GM18519 (cell line): ENCODE measurements at regions not wholly inside any gene's neighbourhood (a gene's known extent, or its start where the extent isn't known, plus 50 kb on each side); places are given as distances from the start of the nearest gene placed in this dataset.
"Not testable (repeated sequence)": the region's sequence is repeated elsewhere in the genome, so short reads cannot be mapped to it uniquely, and the experiment has no call there.

ENCODE experiments used
- ATAC-seq: cut with Tn5 transposase; IDR thresholded peaks from one replicate; pipeline ENCODE4 v1.9.1; 2021; ENCODE audit warnings: mild to moderate bottlenecking, moderate library complexity; ENCODE audit not compliant: unreplicated experiment, low FRiP score

DNA sequence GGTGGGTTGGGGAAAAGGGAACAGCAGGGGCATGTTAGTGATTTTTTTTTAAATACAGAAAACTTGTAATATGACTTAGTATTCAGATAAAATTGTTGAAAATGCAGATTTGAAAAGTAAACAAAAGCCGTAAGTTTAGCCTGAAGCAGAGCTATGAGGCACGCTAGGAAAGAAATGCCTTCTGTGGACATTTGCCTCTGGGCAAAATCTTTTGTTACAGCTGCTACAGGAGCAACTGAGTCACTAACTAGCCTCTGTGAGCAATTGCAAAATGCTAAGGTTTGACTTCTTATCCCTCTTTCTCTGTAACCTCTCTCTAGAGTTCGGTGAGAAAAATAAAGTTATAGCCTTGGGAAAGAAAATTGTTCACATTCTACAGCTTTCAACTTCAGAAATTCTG, 350.0 kb downstream of the SLC7A11 start:
- ATAC-seq = no peak

DNA sequence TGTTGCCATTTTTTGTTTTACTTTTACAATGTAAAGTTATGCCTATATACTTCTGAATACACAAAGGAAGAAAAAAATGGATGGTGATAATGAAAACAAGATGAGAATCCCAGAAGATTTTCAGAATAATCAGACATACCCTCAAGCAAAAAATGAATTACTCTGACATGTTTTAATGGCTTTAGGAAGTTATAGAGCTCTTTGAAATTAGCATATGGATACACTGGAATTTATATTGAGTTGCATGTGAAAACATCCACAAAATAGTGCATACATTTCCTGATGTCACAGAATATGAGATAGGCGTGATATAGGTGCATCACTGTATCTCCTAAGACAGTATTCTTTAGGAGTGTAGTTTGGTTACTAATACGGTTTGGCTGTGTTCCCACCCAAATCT, 351.3 kb downstream of the SLC7A11 start:
- no peak for ATAC-seq

DNA sequence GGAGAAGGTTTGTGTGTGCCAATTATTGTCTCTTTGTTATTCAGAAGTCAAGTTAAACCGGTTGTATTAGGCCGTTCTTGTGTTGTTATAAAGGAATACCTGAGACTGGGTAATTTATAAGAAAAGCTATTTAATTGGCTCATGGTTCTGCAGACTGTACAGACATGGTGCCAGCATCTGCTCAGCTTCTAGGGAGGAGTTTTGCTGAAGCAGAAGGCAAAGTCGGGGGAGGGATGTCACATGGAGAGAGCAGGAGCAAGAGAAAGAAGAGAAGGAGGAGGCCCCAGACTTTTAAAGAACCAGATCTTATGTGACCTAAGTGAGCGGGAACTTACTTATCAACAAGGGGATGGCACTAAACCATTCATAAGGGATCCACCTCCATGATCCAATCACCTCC, 349.3 kb upstream of the PCDH18 start:
- ATAC-seq = no peak

DNA sequence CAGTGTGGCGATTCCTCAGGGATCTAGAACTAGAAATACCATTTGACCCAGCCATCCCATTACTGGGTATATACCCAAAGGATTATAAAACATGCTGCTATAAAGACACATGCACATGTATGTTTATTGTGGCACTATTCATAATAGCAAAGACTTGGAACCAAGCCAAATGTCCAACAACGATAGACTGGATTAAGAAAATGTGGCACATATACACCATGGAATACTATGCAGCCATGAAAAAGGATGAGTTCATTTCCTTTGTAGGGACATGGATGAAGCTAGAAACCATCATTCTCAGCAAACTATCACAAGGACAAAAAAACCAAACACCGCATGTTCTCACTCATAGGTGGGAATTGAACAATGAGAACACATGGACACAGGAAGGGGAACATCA, 335.8 kb upstream of the PCDH18 start:
- ATAC-seq = not testable (repeated sequence)

DNA sequence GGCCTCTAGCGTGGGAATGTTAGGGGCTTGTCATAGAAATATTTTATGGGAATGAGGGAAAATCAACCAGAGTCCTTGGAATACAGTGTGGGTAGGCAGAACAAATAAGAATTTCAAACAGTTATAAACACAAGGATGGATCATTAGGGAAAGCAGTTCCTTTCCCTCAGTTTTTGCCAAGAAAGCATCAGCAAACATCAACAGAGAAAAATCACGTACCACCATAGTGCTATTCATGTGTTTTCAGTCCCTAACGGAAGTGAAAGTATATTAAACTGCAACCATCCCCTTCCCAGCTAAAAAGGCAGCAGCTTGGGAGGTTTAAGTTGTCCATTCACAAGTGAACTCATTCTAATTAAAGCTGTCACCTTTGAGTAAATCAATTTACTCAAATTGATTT, 334.4 kb upstream of the PCDH18 start:
- no peak for ATAC-seq

DNA sequence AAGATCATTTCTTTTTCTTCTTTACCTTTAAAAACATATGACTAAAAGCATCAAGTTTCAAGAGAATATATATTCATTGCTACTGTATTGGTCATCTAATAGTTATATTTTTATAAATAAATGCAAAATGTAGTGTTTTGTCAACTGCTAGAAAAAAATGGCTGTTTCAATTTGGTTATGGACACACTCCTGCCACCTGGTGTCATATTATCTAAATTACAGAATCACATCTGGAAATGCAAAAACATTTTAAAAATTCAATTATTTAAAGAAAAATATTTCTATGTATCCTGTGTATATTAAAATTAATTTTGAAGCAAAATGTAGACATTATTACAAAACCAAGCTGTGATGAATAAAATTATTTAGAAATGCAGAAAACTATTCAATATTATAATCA, 329.4 kb upstream of the PCDH18 start:
- ATAC-seq = no peak

DNA sequence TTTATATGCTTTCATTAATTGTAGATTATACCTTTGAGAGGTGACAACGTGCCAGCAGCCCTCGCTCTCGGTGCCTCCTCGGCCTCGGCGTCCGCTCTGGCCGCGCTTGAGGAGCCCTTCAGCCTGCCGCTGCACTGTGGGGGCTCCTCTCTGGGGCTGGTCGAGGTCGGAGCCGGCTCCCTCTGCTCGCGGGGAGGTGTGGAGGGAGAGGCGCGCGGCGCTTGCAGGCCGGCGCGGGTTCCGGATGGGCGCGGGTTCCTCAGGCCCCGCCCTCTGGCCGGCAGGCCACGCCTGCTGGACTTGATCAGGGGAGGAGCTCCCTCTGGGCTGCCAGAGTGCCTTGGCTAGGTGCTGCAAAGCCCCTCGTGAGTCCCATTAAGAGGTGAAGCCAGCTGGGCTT, 321.1 kb upstream of the PCDH18 start:
- no peak for ATAC-seq

DNA sequence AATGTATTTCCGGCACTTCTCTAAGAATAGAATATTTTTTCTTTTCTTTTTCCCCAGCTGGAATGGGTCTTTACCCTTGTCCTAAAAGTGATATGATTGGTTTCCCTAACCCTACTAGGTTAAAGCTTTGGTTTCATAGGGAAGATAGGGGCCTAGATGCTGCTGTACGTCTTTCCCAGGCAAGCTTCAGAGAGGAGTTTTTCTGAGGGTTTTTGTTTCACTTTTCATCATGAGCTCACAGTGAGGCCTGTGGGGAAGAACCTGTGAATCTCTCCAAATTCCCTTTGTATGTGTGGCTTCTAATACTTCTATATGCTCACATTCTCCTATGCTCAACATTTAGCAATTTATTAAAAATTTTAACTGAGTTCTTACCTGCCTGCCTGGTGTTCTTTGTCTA, 320.0 kb upstream of the PCDH18 start:
- ATAC-seq = no peak

DNA sequence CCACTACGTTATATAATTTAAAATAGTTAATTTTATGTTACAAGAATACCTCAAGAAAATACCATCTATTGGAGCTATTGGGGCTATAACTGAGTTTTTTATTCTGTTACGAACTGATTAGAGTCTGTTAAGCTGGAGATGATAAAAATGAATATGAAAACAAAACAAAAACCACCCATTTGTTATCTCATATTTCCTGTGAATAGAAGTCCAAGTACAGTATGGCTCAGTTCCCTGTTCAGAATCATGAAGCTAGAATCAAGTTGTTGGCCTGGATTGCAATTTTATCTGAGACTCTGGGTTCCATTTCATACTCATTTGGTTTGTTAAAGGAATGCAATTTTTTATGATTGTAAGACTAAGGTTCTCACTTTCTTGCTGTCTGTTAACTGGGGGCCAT, 319.1 kb upstream of the PCDH18 start:
- ATAC-seq = no peak

DNA sequence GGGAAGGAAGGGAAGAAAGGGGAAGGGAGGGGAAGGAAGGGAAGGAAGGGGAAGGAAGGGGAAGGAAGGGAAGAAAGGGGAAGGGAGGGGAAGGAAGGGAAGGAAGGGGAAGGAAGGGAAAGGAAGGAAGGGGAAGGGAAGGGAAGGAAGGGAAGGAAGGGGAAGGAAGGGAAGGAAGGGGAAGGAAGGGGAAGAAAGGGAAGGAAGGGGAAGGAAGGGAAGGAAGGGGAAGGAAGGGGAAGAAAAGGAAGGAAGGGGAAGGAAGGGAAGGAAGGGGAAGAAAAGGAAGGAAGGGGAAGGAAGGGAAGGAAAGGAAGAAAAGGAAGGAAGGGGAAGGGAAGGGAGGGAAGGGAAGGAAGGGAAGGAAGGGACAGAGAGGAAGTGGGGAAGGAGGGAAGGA, 295.7 kb upstream of the PCDH18 start:
- ATAC-seq = not testable (repeated sequence)

DNA sequence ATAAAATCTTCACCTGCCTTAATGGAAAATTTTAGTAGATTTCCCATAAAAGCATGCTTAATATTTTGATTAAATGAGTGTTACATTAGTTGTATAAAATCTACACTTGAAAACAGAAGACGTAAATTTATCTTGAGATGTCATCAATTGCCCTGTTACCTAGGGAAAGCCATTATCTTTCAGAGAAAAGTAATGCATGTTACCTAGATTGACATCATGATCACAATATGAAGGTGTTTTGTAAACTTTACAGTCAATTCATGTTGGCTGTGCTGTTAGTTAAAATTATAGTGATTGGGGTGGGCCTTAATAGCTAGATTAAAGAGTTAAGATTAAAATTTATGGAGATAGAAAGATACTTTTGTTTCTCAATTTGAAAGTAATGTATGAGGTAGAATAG, 293.2 kb upstream of the PCDH18 start:
- ATAC-seq = no peak

DNA sequence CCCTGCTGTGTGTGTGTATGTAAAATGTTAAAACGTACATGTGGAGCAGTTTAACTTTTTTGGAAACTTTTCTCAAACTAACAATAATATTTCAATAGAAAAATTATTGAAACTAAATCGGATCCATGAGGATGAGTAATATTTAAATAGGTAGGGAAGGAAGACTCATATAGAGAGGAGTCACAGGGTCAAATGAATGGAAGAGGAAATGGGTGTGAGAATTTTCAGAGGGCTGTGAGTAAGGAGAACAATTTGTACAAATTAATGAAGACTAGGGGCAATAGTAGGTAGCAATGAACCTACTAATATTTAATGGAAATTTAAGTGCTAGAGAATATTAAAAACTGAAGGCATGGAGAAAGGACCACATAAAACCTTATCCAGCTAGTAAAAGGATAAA, 290.7 kb upstream of the PCDH18 start:
- ATAC-seq = no peak

DNA sequence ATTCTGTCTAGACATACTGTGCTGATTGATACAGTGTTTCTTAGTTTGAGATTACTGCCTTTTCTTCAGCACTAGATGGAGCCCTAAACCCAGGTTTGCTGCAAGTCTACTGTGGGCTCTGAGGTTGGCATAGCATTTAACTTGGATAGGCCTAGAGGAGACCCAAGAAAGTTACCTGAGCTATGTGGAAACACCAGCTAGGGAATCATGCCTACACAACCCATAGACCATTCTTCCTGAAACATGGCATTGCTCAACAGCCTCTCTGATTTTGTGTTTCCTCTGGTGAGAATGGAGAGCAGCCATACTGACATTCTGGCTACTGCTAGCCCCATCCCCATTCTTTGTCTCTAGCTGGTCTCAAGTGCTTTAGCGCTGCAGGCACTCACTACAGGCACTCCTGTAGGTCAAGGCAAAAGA, 287.7 kb upstream of the PCDH18 start:
- peak; percentile 92 for ATAC-seq

DNA sequence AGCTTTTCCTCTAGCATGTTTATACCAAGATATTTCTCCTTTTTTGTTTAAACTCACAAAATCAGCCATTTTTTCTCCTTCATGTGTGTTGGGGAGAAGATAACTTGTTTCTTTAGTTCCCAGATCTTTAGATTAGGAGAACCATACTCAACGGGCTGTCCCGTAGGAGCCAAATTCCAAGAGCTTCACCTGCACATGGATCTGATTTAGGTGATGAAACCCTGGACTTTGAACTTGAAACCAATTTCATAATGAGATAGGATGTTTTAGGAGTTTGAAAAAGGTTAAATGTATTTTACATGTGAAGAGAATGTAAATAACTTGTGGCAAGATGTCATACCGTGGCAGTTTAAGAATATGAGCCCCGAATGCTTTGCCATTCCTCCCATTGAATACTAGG, 280.0 kb upstream of the PCDH18 start:
- ATAC-seq = no peak

DNA sequence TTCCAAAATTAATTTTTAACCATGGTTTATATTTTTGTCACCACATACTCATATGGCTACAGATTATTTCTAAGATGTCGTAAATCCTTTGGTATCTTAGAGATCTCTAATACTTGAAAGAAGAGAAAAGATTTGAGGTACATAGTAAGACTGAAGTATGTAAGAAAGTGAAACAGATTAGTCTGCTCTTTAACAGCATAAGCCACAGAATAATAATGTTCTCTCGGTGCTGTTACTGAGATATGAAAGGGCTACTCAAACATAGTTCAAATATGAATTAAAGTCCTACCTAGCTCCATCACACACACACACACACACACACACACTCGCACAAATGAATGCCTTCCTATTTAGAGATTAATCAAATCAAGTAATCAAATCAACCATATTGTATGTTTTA, 274.1 kb upstream of the PCDH18 start:
- ATAC-seq = no peak

DNA sequence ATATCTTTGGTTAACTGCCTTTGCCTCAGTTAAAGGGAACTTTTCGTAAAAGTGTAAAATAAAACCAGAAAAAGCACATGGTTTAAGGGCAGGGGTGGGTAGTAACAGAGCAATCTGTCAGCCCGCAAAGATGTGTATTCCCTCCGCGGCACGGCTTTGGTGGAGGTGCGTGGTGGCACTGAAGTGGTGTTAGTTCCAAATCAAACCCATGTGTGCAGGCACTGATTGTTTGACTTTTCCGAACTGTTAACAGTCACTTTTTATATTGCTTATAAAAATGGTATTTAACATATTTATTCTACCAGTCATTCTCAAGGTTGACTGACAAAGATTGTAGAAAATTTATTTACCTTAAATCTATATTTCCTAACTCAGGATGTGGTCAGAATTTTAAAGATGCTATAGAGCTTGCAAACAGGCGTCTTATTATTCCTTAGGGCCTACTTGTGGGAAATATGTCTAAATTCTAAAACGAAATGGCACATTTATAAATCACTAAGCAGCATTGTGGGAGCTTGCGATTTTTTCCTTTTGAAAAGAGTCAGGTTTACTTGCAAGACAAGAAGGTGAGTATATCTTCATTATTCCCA, 272.7 kb upstream of the PCDH18 start:
- no peak for ATAC-seq

DNA sequence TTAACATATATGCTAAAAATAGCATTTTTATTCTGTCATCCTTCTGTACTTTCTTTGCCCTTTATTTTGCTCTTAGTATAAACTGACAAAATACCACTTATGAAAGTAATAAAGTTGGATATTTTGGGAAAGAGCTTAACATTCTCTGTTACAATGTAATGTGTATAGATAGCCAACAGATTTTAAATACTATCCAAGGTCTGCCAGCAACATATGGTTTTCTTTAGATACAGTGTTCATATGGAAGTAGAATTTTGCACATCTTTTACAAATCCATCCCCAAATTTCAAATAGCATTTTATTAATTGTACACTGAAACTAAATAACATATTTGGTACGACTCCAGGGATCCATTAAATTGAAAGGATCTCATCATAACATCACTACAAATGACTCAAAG, 268.6 kb upstream of the PCDH18 start:
- no peak for ATAC-seq

DNA sequence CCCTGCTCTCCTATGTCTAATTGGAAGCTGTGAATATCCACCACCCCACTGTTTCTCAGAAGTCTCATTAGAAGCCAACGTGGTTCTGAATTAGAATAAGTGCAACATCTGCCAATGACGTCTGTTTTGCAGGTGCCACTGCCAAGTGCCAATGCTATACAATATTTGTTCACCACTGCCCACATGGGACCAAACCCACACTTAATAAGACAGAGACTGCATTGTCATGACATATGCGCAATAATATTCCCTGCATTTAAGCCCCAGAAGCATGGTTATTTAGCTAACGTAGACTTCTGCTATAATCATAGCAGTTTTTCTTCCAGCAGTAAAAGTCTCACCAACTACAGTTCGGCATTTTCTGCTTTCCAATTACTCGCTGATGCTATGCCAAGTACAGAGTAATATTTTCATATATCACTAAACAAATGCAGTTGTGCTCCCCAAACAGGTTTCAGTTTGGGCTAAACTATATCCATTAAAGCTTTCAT, 262.5 kb upstream of the PCDH18 start:
- no peak for ATAC-seq

DNA sequence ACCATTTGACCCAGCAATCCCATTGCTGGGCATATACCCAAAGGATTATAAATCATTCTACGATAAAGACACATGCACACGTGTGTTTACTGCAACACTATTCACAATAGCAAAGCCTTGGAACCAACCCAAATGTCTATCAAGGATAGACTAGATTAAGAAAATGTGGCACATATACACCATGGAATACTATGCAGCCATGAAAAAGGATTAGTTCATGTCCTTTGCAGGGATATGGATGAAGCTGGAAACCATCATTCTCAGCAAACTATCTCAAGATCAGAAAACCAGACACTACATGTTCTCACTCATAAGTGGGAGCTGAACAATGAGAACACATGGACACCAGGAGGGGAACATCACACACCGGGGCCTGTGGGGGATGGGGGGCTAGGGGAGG, 257.0 kb upstream of the PCDH18 start:
- not testable (repeated sequence) for ATAC-seq

DNA sequence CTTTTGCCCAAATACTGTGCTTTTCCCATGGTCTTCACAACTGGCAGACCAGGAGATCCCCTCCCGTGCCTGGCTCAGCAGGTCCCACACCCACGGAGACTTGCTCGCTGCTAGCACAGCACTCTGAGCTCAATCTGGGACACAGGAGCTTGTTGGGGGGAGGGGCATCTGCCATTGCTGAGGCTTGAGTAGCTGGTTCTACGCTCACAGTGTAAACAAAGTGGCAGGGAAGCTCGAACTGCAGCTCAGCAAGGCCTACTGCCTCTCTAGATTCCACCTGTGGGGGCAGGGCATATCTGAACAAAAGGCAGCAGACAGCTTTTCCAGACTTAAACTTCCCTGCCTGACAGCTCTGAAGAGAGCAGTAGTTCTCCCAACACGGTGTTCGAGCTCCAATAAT, 251.6 kb upstream of the PCDH18 start:
- ATAC-seq = not testable (repeated sequence)

DNA sequence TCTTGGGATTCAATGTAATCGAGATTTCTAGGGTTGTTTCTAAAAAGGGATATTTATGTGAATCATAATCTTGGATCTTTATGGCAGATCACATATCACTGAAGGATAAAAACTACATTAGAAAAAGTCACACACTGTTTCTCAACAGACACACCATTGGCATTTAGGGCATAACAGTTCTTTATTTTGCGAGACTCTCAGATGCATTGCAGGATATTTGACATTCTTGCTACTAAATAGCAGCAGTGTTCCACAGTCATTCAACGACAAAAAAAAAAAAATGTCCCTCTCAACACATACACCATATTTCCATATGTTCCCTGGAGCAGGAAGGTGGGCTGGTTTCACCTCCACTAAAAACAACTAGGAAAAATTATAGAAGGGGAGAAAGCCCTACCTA, 243.4 kb upstream of the PCDH18 start:
- no peak for ATAC-seq

DNA sequence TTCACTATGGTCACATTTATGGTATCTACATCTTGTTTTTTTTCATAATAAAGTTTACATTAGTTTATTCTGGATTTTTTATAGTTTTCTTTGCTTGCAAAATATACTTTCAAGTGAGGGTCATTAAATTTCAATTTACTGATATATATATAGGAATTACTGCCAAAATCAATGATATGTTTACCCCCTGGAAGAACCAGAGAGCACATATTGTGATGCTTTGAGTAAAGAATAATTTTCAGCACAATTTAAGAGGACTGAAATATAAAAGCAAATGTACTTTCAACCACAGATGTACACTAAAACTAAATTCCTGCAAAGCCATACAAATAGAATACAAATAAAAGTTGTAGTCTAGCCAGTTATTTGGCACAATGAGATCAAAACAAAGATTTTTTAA, 242.2 kb upstream of the PCDH18 start:
- no peak for ATAC-seq

DNA sequence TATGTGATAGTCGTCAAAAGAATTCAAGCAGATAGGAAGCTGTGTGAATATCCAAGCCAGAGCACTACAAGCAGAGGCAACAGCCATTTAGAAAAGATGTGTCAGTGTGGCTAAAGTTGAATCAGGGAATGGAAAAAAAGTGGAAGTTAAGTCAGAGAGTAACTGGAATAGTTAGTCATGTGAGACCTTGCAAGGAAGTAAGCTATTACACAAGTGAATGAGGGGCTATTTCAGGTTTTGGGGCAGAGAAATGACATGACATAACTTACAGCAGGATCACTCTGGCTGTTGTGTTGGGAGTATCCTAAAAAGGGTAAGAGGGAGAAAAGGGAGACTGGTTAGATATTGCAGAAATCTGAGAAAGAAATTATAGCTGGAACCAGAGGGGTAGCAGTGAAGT, 236.6 kb upstream of the PCDH18 start:
- no peak for ATAC-seq
